ENCODE measurements at regions not wholly inside any gene's neighbourhood (a gene's known extent, or its start where the extent isn't known, plus 50 kb on each side); places are given as distances from the start of the nearest gene placed in this dataset.
"Not testable (repeated sequence)": the region's sequence is repeated elsewhere in the genome, so short reads cannot be mapped to it uniquely, and the experiment has no call there.

- H3K27me3 ChIP-seq, result no peaks in the 10 kb centered on the region
- H3K4me3 ChIP-seq, result no peak overlapping the region
- no peak overlapping the region for H3K27ac ChIP-seq
- no peak for DNase-seq (ENCODE audit: low read depth in 1 of 2, low spot score in 1 of 2)
- no peaks in the 10 kb centered on the region for H3K36me3 ChIP-seq
- H3K9me3 ChIP-seq (ENCODE audit: low read depth), result no peaks in the 10 kb centered on the region
- H3K4me1 ChIP-seq (ENCODE audit: low read depth), result no peaks in the 10 kb centered on the region
- TF ChIP-seq, protein P1, sequence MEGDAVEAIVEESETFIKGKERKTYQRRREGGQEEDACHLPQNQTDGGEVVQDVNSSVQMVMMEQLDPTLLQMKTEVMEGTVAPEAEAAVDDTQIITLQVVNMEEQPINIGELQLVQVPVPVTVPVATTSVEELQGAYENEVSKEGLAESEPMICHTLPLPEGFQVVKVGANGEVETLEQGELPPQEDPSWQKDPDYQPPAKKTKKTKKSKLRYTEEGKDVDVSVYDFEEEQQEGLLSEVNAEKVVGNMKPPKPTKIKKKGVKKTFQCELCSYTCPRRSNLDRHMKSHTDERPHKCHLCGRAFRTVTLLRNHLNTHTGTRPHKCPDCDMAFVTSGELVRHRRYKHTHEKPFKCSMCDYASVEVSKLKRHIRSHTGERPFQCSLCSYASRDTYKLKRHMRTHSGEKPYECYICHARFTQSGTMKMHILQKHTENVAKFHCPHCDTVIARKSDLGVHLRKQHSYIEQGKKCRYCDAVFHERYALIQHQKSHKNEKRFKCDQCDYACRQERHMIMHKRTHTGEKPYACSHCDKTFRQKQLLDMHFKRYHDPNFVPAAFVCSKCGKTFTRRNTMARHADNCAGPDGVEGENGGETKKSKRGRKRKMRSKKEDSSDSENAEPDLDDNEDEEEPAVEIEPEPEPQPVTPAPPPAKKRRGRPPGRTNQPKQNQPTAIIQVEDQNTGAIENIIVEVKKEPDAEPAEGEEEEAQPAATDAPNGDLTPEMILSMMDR (IDR thresholded peaks at IDR 0.05; ENCODE audit: low read depth, low read length), result no peak
Measured at GRCh38 chr7:50921114-50921813, 138.6 kb upstream of the GRB10 start.

GRCh38 chr7:50920031-50920635 lies 137.4 kb upstream of the GRB10 start:
- TF ChIP-seq, protein P1 (IDR thresholded peaks at IDR 0.05; ENCODE audit: low read depth, low read length), result no peak
- Histone ChIP-seq H3K36me3 (no peaks in the 10 kb centered on the region), H3K4me1 (ENCODE audit: low read depth) (no peaks in the 10 kb centered on the region), H3K27me3 (no peaks in the 10 kb centered on the region), H3K4me3 (no peak overlapping the region), H3K27ac (no peak overlapping the region), H3K9me3 (ENCODE audit: low read depth) (no peaks in the 10 kb centered on the region)
- DNase-seq (ENCODE audit: low read depth in 1 of 2, low spot score in 1 of 2), result no peak

DNA sequence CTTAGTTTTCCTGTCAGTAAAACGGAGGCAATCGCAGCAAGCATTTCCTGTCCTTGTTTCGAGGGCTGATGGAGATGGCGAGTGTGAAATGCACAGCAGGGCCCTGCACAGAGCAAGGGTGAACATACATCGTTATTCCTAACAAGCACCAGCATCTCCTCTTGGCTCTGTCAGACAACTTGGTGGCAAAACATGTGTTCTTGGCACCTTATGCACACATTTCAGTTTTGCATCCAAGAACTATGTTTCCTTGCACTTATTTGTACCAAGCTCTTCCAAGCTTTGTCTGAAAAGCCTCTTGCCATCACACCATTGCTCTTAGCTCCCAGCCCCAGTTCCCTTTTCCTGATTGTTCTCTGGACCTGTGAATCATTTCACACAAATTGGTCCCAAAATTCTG lies 132.9 kb upstream of the GRB10 start:
- Histone ChIP-seq H3K9me3 (ENCODE audit: low read depth) (no peaks in the 10 kb centered on the region), H3K4me3 (no peak overlapping the region), H3K27ac (no peak overlapping the region), H3K4me1 (ENCODE audit: low read depth) (no peaks in the 10 kb centered on the region), H3K36me3 (no peaks in the 10 kb centered on the region), H3K27me3 (no peaks in the 10 kb centered on the region)
- no peak for DNase-seq (ENCODE audit: low read depth in 1 of 2, low spot score in 1 of 2)
- TF ChIP-seq, protein P1 (IDR thresholded peaks at IDR 0.05; ENCODE audit: low read depth, low read length), result no peak

GRCh38 chr7:50914460-50914859 lies 131.8 kb upstream of the GRB10 start:
- H3K27me3 ChIP-seq, result no peaks in the 10 kb centered on the region
- TF ChIP-seq, protein P1 (IDR thresholded peaks at IDR 0.05; ENCODE audit: low read depth, low read length), result no peak
- H3K36me3 ChIP-seq, result no peaks in the 10 kb centered on the region
- H3K9me3 ChIP-seq (ENCODE audit: low read depth), result no peaks in the 10 kb centered on the region
- H3K27ac ChIP-seq, result no peak overlapping the region
- no peaks in the 10 kb centered on the region for H3K4me1 ChIP-seq (ENCODE audit: low read depth)
- no peak for DNase-seq (ENCODE audit: low read depth in 1 of 2, low spot score in 1 of 2)
- H3K4me3 ChIP-seq, result no peak overlapping the region

DNA sequence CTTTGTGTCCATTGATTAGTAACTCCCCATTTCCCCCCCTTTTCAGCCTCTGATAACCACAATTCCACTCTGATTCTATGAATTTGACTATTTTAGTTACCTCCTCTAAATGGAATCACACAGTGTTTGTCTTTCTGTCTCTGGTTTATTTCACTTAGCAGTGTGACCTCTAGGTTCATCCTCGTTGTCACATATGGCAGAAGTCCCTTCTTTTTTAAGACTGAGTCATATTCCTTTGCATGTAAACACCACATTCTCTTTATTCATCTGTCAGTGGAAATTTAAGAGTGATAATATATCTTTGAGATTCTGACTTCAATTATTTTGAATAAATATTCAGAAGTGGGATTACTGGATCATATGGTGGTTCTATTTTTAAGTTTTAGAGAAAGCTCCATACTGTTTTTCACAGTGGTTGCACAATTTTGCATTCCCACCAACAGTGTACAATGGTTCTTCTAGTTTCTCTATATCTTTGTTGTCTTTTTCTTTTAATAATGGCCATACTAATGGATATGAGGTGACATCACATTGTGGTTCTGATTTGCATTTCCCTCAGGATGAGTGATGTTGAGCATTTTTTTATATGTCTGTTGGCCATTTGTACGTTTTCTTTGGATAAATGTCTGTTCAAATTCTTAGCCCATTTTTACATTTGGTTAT lies 126.1 kb upstream of the GRB10 start:
- Histone ChIP-seq H3K4me1 (ENCODE audit: low read depth) (no peaks in the 10 kb centered on the region), H3K27ac (no peak overlapping the region), H3K4me3 (no peak overlapping the region), H3K9me3 (ENCODE audit: low read depth) (no peaks in the 10 kb centered on the region), H3K36me3 (no peaks in the 10 kb centered on the region), H3K27me3 (no peaks in the 10 kb centered on the region)
- no peak for DNase-seq (ENCODE audit: low read depth in 1 of 2, low spot score in 1 of 2)
- TF ChIP-seq, protein P1 (IDR thresholded peaks at IDR 0.05; ENCODE audit: low read depth, low read length), result no peak

DNA sequence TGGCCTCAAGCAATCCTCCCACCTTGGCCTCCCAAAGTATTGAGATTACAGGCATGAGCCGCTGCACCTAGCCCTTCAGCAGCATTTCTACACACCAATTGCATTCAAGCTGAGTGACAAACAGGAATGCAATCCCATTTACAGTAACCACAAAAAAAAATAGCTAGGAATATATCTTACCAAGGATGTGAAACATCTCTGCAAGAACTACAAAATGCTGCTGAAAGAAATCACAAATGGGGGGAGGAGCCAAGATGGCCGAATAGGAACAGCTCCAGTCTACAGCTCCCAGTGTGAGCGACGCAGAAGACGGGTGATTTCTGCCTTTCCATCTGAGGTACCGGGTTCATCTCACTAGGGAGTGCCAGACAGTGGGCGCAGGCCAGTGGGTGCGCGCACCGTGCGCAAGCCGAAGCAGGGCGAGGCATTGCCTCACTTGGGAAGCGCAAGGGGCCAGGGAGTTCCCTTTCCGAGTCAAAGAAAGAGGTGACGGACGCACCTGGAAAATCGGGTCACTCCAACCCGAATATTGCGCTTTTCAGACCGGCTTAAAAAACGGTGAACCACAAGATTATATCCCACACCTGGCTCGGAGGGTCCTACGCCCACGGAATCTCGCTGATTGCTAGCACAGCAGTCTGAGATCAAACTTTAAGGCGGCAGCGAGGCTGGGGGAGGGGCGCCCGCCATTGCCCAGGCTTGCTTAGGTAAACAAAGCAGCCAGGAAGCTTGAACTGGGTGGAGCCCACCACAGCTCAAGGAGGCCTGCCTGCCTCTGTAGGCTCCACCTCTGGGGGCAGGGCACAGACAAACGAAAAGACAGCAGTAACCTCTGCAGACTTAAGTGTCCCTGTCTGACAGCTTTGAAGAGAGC lies 116.1 kb upstream of the GRB10 start:
- not testable (repeated sequence) for H3K36me3 ChIP-seq; H3K4me3 ChIP-seq; H3K27ac ChIP-seq; DNase-seq (ENCODE audit: low read depth in 1 of 2, low spot score in 1 of 2); H3K4me1 ChIP-seq (ENCODE audit: low read depth); H3K9me3 ChIP-seq (ENCODE audit: low read depth); H3K27me3 ChIP-seq

GRCh38 chr7:50887061-50887460 lies 104.4 kb upstream of the GRB10 start:
- peak overlapping the region; percentile 48 for H3K27ac ChIP-seq

More at GRCh38 chr7:50887061-50887460, 104.4 kb upstream of the GRB10 start:
- not testable (repeated sequence) for H3K36me3 ChIP-seq; H3K27me3 ChIP-seq; DNase-seq (ENCODE audit: low read depth in 1 of 2, low spot score in 1 of 2); H3K9me3 ChIP-seq (ENCODE audit: low read depth); H3K4me3 ChIP-seq; H3K4me1 ChIP-seq (ENCODE audit: low read depth)

Data from cardiac muscle cell (in vitro differentiated cells and primary cell).